ENCODE measurements at regions not wholly inside any gene's neighbourhood (a gene's known extent, or its start where the extent isn't known, plus 50 kb on each side); places are given as distances from the start of the nearest gene placed in this dataset.

GRCh38 chr3:78426454-78426853 is 1341.3 kb downstream of the ROBO1 start:
- DNase-seq (ENCODE audit: extremely low read depth, low read depth): no peak
- TF ChIP-seq, protein P1, sequence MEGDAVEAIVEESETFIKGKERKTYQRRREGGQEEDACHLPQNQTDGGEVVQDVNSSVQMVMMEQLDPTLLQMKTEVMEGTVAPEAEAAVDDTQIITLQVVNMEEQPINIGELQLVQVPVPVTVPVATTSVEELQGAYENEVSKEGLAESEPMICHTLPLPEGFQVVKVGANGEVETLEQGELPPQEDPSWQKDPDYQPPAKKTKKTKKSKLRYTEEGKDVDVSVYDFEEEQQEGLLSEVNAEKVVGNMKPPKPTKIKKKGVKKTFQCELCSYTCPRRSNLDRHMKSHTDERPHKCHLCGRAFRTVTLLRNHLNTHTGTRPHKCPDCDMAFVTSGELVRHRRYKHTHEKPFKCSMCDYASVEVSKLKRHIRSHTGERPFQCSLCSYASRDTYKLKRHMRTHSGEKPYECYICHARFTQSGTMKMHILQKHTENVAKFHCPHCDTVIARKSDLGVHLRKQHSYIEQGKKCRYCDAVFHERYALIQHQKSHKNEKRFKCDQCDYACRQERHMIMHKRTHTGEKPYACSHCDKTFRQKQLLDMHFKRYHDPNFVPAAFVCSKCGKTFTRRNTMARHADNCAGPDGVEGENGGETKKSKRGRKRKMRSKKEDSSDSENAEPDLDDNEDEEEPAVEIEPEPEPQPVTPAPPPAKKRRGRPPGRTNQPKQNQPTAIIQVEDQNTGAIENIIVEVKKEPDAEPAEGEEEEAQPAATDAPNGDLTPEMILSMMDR (IDR thresholded peaks at IDR 0.05; ENCODE audit: low read depth, low read length): no peak

GRCh38 chr3:78427303-78427702 is 1340.5 kb downstream of the ROBO1 start:
- TF ChIP-seq, protein P1 (IDR thresholded peaks at IDR 0.05; ENCODE audit: low read depth, low read length): no peak
- no peak for DNase-seq (ENCODE audit: extremely low read depth, low read depth)

DNA sequence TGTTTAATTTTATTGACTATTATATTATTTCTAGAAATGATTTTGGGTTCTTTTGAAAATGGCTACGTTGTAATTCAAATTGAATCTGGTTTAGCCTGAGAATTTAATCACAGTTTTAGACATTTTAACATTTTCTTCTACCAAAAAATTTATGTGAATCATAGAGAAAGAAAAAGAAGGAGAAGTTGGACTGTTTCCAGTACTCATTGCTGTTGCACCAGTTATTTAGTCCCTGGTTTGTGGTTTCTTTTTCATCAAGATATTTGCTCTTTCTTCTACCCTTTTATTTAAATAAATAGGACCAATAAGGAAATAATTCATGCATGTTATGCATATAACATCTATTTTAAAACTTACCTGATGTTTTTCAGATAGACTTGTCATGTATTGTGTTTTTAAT is 1337.1 kb downstream of the ROBO1 start:
- DNase-seq (ENCODE audit: extremely low read depth, low read depth): no peak
- TF ChIP-seq, protein P1 (IDR thresholded peaks at IDR 0.05; ENCODE audit: low read depth, low read length): no peak

DNA sequence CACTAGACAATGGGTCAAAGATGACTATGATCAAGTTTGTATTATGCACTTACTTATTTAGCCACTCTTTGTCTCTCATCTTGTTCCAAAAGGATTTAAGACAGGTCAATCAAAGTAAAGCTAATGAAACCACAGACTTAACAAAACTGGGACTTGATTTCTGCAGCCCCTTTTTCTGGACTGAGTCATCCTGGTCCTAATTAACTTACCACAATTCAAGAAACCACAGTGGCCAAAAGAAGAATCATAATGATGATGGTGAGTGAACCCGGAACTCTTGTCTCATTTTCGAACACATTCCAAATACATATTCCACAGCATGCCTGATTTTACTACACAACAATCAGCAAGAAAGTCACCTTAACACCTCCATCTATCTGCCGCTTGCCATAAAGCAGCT is 1333.0 kb downstream of the ROBO1 start:
- TF ChIP-seq, protein P1 (IDR thresholded peaks at IDR 0.05; ENCODE audit: low read depth, low read length): no peak
- DNase-seq (ENCODE audit: extremely low read depth, low read depth): no peak

DNA sequence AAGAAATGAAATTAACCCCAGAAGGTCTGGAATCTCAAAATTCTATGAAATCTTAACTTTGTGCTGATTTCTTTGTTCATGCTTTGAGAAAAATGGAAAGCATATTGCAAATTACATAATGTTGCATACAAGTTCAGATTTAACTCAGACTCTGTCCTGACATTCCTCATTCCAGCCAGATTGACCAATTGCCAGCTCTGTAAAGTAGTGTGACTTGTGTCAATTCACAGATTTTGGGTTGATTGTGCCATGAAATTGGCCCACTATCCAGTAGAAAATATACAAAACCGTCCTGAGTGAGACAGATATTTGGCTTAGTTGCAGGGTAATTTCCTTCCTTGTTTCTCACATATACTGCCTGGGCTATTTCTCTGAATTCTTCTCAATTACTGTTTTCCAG is 1312.6 kb downstream of the ROBO1 start:
- DNase-seq (ENCODE audit: extremely low read depth, low read depth): no peak
- TF ChIP-seq, protein P1 (IDR thresholded peaks at IDR 0.05; ENCODE audit: low read depth, low read length): no peak

DNA sequence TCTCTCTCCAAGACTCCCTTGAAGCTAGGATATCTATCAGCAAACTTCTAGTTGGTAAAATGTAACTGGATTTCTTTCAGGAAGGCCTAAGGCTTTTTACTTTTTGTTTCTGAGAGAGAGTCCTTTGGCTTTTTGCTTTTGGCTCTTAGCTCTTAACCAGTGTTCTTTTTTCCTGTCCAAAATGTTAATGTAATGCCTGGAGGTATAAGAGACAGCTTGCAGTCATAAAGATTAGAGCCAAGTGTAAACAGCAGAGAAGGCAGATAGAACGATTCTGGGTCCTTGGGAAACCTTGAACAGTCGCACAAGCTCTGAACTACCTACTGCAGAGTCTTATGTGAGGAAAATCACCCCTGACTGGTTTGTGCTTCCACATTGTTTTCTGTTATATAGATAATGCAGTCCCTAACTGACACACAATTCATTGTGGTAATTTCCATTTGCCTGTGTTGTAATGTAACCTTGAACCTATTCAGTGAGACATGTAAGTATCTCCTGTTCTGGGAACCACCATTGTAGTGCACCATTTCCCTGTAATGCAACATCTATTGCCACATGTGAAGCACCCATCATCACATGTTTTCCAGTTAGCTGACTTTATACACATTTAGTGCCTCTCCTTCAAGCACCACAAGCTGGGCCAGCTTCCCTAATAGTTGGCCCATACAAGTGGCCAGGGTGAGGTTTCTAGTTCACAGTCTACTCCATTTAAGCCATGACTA is 1311.9 kb downstream of the ROBO1 start:
- TF ChIP-seq, protein P1 (IDR thresholded peaks at IDR 0.05; ENCODE audit: low read depth, low read length): no peak
- DNase-seq (ENCODE audit: extremely low read depth, low read depth): no peak

- no peak for DNase-seq (ENCODE audit: extremely low read depth, low read depth)
- TF ChIP-seq, protein P1 (IDR thresholded peaks at IDR 0.05; ENCODE audit: low read depth, low read length): no peak
These were observed 1308.0 kb downstream of the ROBO1 start for GRCh38 chr3:78459796-78460195.
